ENCODE measurements at regions not wholly inside any gene's neighbourhood (a gene's known extent, or its start where the extent isn't known, plus 50 kb on each side); places are given as distances from the start of the nearest gene placed in this dataset.

- no peak for TF ChIP-seq CTCF (IDR thresholded peaks at IDR 0.05)
- no peak for TF ChIP-seq POLR2A (IDR thresholded peaks at IDR 0.05)
Observed at GRCh38 chr5:4909086-4909485, 231.0 kb upstream of the ADAMTS16 start.

Data from Peyer's patch (tissue), 4 donors.